ENCODE measurements at regions not wholly inside any gene's neighbourhood (a gene's known extent, or its start where the extent isn't known, plus 50 kb on each side); places are given as distances from the start of the nearest gene placed in this dataset.

GRCh38 chr6:165218829-165219228 lies 90.6 kb downstream of the C6orf118 start (continued):
- TF ChIP-seq RNF219 (CRISPR knock-in tag; IDR thresholded peaks at IDR 0.05) (no peak), SMARCA5 (IDR thresholded peaks at IDR 0.05) (no peak), GABPB2 (CRISPR knock-in tag; conservative IDR thresholded peaks at IDR 0.05) (no peak), HSF4 (CRISPR knock-in tag; IDR thresholded peaks at IDR 0.05; ENCODE audit: borderline replicate concordance) (no peak), GTF2B (IDR thresholded peaks at IDR 0.05; ENCODE audit: extremely low read depth, insufficient read length) (no peak), ZC3H8 (IDR thresholded peaks at IDR 0.05) (no peak)

GRCh38 chr6:165206798-165207197 lies 102.6 kb downstream of the C6orf118 start:
- ATAC-seq (no peak), FAIRE-seq (no peak), DNase-seq (ENCODE audit: extremely low read depth in 1 of 4, low spot score in 3 of 4) (no peak)
- no peaks in the 10 kb centered on the region for H3K27me3 ChIP-seq (ENCODE audit: control insufficient read depth in 2 of 2, insufficient read depth in 2 of 2, low read length in 2 of 2)
- no peaks in the 10 kb centered on the region for H3K79me2 ChIP-seq (ENCODE audit: control insufficient read depth, insufficient read depth, low read length)
- ChIA-PET CTCF (ENCODE audit: low intra/inter-chr PET ratio) (no interaction called here), POLR2A (no interaction called here)
- no peak overlapping the region for H3K9ac ChIP-seq (ENCODE audit: insufficient read depth in 1 of 2, low read depth in 2 of 2, low read length in 2 of 2)
- intact Hi-C loops (cut with micrococcal nuclease) = no loop called here
- no peak overlapping the region for H3K4me2 ChIP-seq (ENCODE audit: insufficient read depth, low read length)
- H3K9me3 ChIP-seq (replicated peaks; ENCODE audit: control insufficient read depth, insufficient read depth, low read depth, low read length) = no peaks in the 10 kb centered on the region
- no peaks in the 10 kb centered on the region for H3K36me3 ChIP-seq (ENCODE audit: control insufficient read depth, insufficient read depth, low read length)
- no peaks in the 10 kb centered on the region for H3K4me1 ChIP-seq (replicated peaks in 1 of 2; ENCODE audit: control insufficient read depth in 2 of 2, insufficient read depth in 2 of 2, low read length in 2 of 2)
- no peak overlapping the region for H3K4me3 ChIP-seq
- BruUV-seq (replicated peaks) = no TSS peak
- H2AFZ ChIP-seq (ENCODE audit: low read depth, low read length) = no peak overlapping the region
- no peaks in the 10 kb centered on the region for H4K20me1 ChIP-seq (replicated peaks; ENCODE audit: control insufficient read depth, insufficient read depth, low read length)
- no peak overlapping the region for H3K27ac ChIP-seq (ENCODE audit: extremely low read depth, low read depth, low read length)
- in situ Hi-C loops (cut with MboI) = no loop called here
- WGBS (ENCODE audit: insufficient coverage, low coverage, missing lambda C conversion rate) = 4% methylated on average over 2 of the region's 2 CpGs
- H3K9me1 ChIP-seq (ENCODE audit: control insufficient read depth, insufficient read depth, low read length) = no peaks in the 10 kb centered on the region
- TF ChIP-seq ZNF445 (CRISPR knock-in tag; IDR thresholded peaks at IDR 0.05; ENCODE audit: low read depth) = no peak
- no peak for TF ChIP-seq MIER1 (IDR thresholded peaks at IDR 0.05; ENCODE audit: low read depth)
- TF ChIP-seq ZNF165 (CRISPR knock-in tag; IDR thresholded peaks at IDR 0.05; ENCODE audit: borderline replicate concordance) = no peak
- TF ChIP-seq RFX1 (IDR thresholded peaks at IDR 0.05) = no peak
- no peak for TF ChIP-seq CBFA2T3 (IDR thresholded peaks at IDR 0.05)
- TF ChIP-seq CBFA2T2 (conservative IDR thresholded peaks at IDR 0.05) = no peak
- no peak for TF ChIP-seq ZFPM2 (CRISPR knock-in tag; IDR thresholded peaks at IDR 0.05)
- TF ChIP-seq MYBL2 (IDR thresholded peaks at IDR 0.05; ENCODE audit: low read depth) = no peak
- TF ChIP-seq MYBL2 (CRISPR knock-in tag; IDR thresholded peaks at IDR 0.05; ENCODE audit: borderline replicate concordance) = no peak
- TF ChIP-seq MAX (CRISPR knock-in tag; IDR thresholded peaks at IDR 0.05) = no peak
- no peak for TF ChIP-seq ZNF316 (IDR thresholded peaks at IDR 0.05)
- no peak for TF ChIP-seq RNF2 (IDR thresholded peaks at IDR 0.05)

All from K562 (cell line).